ENCODE measurements at regions not wholly inside any gene's neighbourhood (a gene's known extent, or its start where the extent isn't known, plus 50 kb on each side); places are given as distances from the start of the nearest gene placed in this dataset.

- TF ChIP-seq, protein P1, sequence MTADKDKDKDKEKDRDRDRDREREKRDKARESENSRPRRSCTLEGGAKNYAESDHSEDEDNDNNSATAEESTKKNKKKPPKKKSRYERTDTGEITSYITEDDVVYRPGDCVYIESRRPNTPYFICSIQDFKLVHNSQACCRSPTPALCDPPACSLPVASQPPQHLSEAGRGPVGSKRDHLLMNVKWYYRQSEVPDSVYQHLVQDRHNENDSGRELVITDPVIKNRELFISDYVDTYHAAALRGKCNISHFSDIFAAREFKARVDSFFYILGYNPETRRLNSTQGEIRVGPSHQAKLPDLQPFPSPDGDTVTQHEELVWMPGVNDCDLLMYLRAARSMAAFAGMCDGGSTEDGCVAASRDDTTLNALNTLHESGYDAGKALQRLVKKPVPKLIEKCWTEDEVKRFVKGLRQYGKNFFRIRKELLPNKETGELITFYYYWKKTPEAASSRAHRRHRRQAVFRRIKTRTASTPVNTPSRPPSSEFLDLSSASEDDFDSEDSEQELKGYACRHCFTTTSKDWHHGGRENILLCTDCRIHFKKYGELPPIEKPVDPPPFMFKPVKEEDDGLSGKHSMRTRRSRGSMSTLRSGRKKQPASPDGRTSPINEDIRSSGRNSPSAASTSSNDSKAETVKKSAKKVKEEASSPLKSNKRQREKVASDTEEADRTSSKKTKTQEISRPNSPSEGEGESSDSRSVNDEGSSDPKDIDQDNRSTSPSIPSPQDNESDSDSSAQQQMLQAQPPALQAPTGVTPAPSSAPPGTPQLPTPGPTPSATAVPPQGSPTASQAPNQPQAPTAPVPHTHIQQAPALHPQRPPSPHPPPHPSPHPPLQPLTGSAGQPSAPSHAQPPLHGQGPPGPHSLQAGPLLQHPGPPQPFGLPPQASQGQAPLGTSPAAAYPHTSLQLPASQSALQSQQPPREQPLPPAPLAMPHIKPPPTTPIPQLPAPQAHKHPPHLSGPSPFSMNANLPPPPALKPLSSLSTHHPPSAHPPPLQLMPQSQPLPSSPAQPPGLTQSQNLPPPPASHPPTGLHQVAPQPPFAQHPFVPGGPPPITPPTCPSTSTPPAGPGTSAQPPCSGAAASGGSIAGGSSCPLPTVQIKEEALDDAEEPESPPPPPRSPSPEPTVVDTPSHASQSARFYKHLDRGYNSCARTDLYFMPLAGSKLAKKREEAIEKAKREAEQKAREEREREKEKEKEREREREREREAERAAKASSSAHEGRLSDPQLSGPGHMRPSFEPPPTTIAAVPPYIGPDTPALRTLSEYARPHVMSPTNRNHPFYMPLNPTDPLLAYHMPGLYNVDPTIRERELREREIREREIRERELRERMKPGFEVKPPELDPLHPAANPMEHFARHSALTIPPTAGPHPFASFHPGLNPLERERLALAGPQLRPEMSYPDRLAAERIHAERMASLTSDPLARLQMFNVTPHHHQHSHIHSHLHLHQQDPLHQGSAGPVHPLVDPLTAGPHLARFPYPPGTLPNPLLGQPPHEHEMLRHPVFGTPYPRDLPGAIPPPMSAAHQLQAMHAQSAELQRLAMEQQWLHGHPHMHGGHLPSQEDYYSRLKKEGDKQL (CRISPR knock-in tag; IDR thresholded peaks at IDR 0.05; ENCODE audit: borderline replicate concordance): no peak
- TF ChIP-seq KAT7 (CRISPR knock-in tag; IDR thresholded peaks at IDR 0.05; ENCODE audit: borderline replicate concordance): no peak
- TF ChIP-seq ASH1L (IDR thresholded peaks at IDR 0.05; ENCODE audit: borderline replicate concordance, low read depth, partially characterized antibody): no peak
- no peak for TF ChIP-seq FOXK2 (conservative IDR thresholded peaks at IDR 0.05 in 1 of 2, IDR thresholded peaks at IDR 0.05 in 1 of 2; ENCODE audit: low read depth in 2 of 2)
Measured at GRCh38 chr13:108433976-108434755, 164.6 kb downstream of the TNFSF13B start (continued).

Data from K562 (cell line).